ENCODE measurements at regions not wholly inside any gene's neighbourhood (a gene's known extent, or its start where the extent isn't known, plus 50 kb on each side); places are given as distances from the start of the nearest gene placed in this dataset.

GRCh38 chr22:27019827-27020226 is 362.4 kb downstream of the MIAT start:
- no peaks in the 10 kb centered on the region for H3K9me3 ChIP-seq (ENCODE audit: control insufficient read depth, insufficient read depth, low read length)
- H3K36me3 ChIP-seq (ENCODE audit: insufficient read depth, low read length), result no peaks in the 10 kb centered on the region
- H3K9ac ChIP-seq (ENCODE audit: low read depth, low read length), result no peak overlapping the region; the same call in 1 of the 2 replicates
- no peaks in the 10 kb centered on the region for H3K4me1 ChIP-seq (ENCODE audit: insufficient read depth, low read length)

GRCh38 chr22:27022274-27022895 is 365.0 kb downstream of the MIAT start:
- H3K9me3 ChIP-seq (ENCODE audit: control insufficient read depth, insufficient read depth, low read length), result no peaks in the 10 kb centered on the region
- H3K4me1 ChIP-seq (ENCODE audit: insufficient read depth, low read length), result no peaks in the 10 kb centered on the region
- no peaks in the 10 kb centered on the region for H3K36me3 ChIP-seq (ENCODE audit: insufficient read depth, low read length)
- no peak overlapping the region for H3K9ac ChIP-seq (ENCODE audit: low read depth, low read length)

- H3K36me3 ChIP-seq (ENCODE audit: insufficient read depth, low read length), result no peaks in the 10 kb centered on the region
- H3K9me3 ChIP-seq (ENCODE audit: control insufficient read depth, insufficient read depth, low read length), result no peaks in the 10 kb centered on the region
- H3K9ac ChIP-seq (ENCODE audit: low read depth, low read length), result no peak overlapping the region
- no peaks in the 10 kb centered on the region for H3K4me1 ChIP-seq (ENCODE audit: insufficient read depth, low read length)
These were observed 365.5 kb downstream of the MIAT start for GRCh38 chr22:27022896-27023361.

- H3K9me3 ChIP-seq (ENCODE audit: control insufficient read depth, insufficient read depth, low read length), result no peaks in the 10 kb centered on the region
- no peak overlapping the region for H3K9ac ChIP-seq (ENCODE audit: low read depth, low read length)
- H3K4me1 ChIP-seq (ENCODE audit: insufficient read depth, low read length), result no peaks in the 10 kb centered on the region
- H3K36me3 ChIP-seq (ENCODE audit: insufficient read depth, low read length), result no peaks in the 10 kb centered on the region
These were observed 366.2 kb downstream of the MIAT start for GRCh38 chr22:27023591-27023990.

- Histone ChIP-seq H3K9ac (ENCODE audit: low read depth, low read length) (no peak overlapping the region), H3K9me3 (ENCODE audit: control insufficient read depth, insufficient read depth, low read length) (no peaks in the 10 kb centered on the region), H3K4me1 (ENCODE audit: insufficient read depth, low read length) (no peaks in the 10 kb centered on the region), H3K36me3 (ENCODE audit: insufficient read depth, low read length) (no peaks in the 10 kb centered on the region)
These were observed 367.6 kb downstream of the MIAT start for GRCh38 chr22:27024982-27025381.

- no peaks in the 10 kb centered on the region for H3K9me3 ChIP-seq (ENCODE audit: control insufficient read depth, insufficient read depth, low read length)
These were observed 370.7 kb downstream of the MIAT start for GRCh38 chr22:27028093-27028492.

GRCh38 chr22:27029584-27030130 is 372.3 kb downstream of the MIAT start:
- no peaks in the 10 kb centered on the region for H3K9me3 ChIP-seq (ENCODE audit: control insufficient read depth, insufficient read depth, low read length)
- no peak overlapping the region for H3K9ac ChIP-seq (ENCODE audit: low read depth, low read length)
- no peaks in the 10 kb centered on the region for H3K36me3 ChIP-seq (ENCODE audit: insufficient read depth, low read length)
- peaks cover 4% of the 10 kb centered on the region for H3K4me1 ChIP-seq (ENCODE audit: insufficient read depth, low read length)

More at GRCh38 chr22:27028093-27028492, 370.7 kb downstream of the MIAT start:
- no peaks in the 10 kb centered on the region for H3K36me3 ChIP-seq (ENCODE audit: insufficient read depth, low read length)
- H3K9ac ChIP-seq (ENCODE audit: low read depth, low read length), result no peak overlapping the region
- peaks cover 4% of the 10 kb centered on the region for H3K4me1 ChIP-seq (ENCODE audit: insufficient read depth, low read length)

- no peaks in the 10 kb centered on the region for H3K36me3 ChIP-seq (ENCODE audit: insufficient read depth, low read length)
- H3K9me3 ChIP-seq (ENCODE audit: control insufficient read depth, insufficient read depth, low read length), result no peaks in the 10 kb centered on the region
- peaks cover 4% of the 10 kb centered on the region for H3K4me1 ChIP-seq (ENCODE audit: insufficient read depth, low read length)
- H3K9ac ChIP-seq (ENCODE audit: low read depth, low read length), result no peak overlapping the region; the same call in 1 of the 2 replicates
These were observed 374.8 kb downstream of the MIAT start for GRCh38 chr22:27032091-27032761.

GRCh38 chr22:27041745-27042310 is 384.4 kb downstream of the MIAT start:
- no peaks in the 10 kb centered on the region for H3K36me3 ChIP-seq (ENCODE audit: insufficient read depth, low read length)
- H3K9ac ChIP-seq (ENCODE audit: low read depth, low read length), result no peak overlapping the region
- peaks cover 6% of the 10 kb centered on the region; the same call in 1 of the 2 replicates for H3K9me3 ChIP-seq (ENCODE audit: control insufficient read depth, insufficient read depth, low read length)
- peaks cover 16% of the 10 kb centered on the region for H3K4me1 ChIP-seq (ENCODE audit: insufficient read depth, low read length)

GRCh38 chr22:27043262-27043661 is 385.9 kb downstream of the MIAT start:
- Histone ChIP-seq H3K9me3 (ENCODE audit: control insufficient read depth, insufficient read depth, low read length) (peaks cover 7% of the 10 kb centered on the region; the same call in 1 of the 2 replicates), H3K4me1 (ENCODE audit: insufficient read depth, low read length) (peaks cover 16% of the 10 kb centered on the region), H3K36me3 (ENCODE audit: insufficient read depth, low read length) (no peaks in the 10 kb centered on the region), H3K9ac (ENCODE audit: low read depth, low read length) (no peak overlapping the region)

- Histone ChIP-seq H3K4me1 (ENCODE audit: insufficient read depth, low read length) (peaks cover 16% of the 10 kb centered on the region), H3K36me3 (ENCODE audit: insufficient read depth, low read length) (no peaks in the 10 kb centered on the region), H3K9me3 (ENCODE audit: control insufficient read depth, insufficient read depth, low read length) (peaks cover 7% of the 10 kb centered on the region; the same call in 1 of the 2 replicates), H3K9ac (ENCODE audit: low read depth, low read length) (no peak overlapping the region)
These were observed 387.9 kb downstream of the MIAT start for GRCh38 chr22:27045103-27045947.

- Histone ChIP-seq H3K4me1 (ENCODE audit: insufficient read depth, low read length) (peaks cover 16% of the 10 kb centered on the region), H3K9me3 (ENCODE audit: control insufficient read depth, insufficient read depth, low read length) (peaks cover 7% of the 10 kb centered on the region; the same call in 1 of the 2 replicates), H3K36me3 (ENCODE audit: insufficient read depth, low read length) (no peaks in the 10 kb centered on the region), H3K9ac (ENCODE audit: low read depth, low read length) (no peak overlapping the region)
These were observed 388.7 kb downstream of the MIAT start for GRCh38 chr22:27046086-27046485.

- Histone ChIP-seq H3K36me3 (ENCODE audit: insufficient read depth, low read length) (no peaks in the 10 kb centered on the region), H3K4me1 (ENCODE audit: insufficient read depth, low read length) (peaks cover 16% of the 10 kb centered on the region), H3K9ac (ENCODE audit: low read depth, low read length) (no peak overlapping the region), H3K9me3 (ENCODE audit: control insufficient read depth, insufficient read depth, low read length) (peaks cover 7% of the 10 kb centered on the region; the same call in 1 of the 2 replicates)
These were observed 389.2 kb downstream of the MIAT start for GRCh38 chr22:27046603-27047002.

- H3K4me1 ChIP-seq (ENCODE audit: insufficient read depth, low read length), result peaks cover 5% of the 10 kb centered on the region; the same call in 1 of the 2 replicates
- H3K36me3 ChIP-seq (ENCODE audit: insufficient read depth, low read length), result no peaks in the 10 kb centered on the region
- H3K9me3 ChIP-seq (ENCODE audit: control insufficient read depth, insufficient read depth, low read length), result peaks cover 7% of the 10 kb centered on the region; the same call in 1 of the 2 replicates
- H3K9ac ChIP-seq (ENCODE audit: low read depth, low read length), result no peak overlapping the region
These were observed 393.4 kb downstream of the MIAT start for GRCh38 chr22:27050771-27051170.
